ENCODE measurements at regions not wholly inside any gene's neighbourhood (a gene's known extent, or its start where the extent isn't known, plus 50 kb on each side); places are given as distances from the start of the nearest gene placed in this dataset.

DNA sequence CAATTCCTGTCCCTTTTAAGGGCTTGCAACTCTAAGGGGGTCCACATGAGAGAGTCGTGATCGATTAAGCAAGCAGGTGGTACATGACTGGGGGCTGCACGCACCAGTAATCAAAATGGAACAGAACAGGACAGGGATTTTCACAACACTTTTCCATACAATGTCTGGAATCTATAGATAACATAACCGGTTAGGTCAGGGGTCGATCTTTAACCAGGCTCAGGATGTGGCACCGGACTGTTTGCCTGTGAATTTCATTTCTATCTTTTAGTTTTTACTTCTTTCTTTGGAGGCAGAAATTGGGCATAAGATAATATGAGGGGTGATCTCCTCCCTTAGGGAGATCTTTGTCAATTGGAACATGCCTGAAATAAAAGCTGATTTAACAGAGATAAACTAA lies 370.1 kb downstream of the IPMK start:
- DNase-seq (ENCODE audit: low read depth, low spot score) (no peak), ATAC-seq (no peak)
- ChIA-PET CTCF (no interaction called here), POLR2A (no interaction called here)
- in situ Hi-C loops (cut with HindIII; ENCODE audit: low pct_unique_long_range_greater_than_20kb, low sequenced_read_pairs) (no loop called here), intact Hi-C loops (cut with micrococcal nuclease; ENCODE audit: unreplicated experiment) (no loop called here)
- no peak for TF ChIP-seq POLR2AphosphoS5 (IDR thresholded peaks at IDR 0.05; ENCODE audit: low read depth, low read length)
- TF ChIP-seq SIN3A (IDR thresholded peaks at IDR 0.05; ENCODE audit: borderline replicate concordance, insufficient read depth, low read depth, low read length), result no peak
- TF ChIP-seq CTCF (IDR thresholded peaks at IDR 0.05), result no peak
- TF ChIP-seq, protein P1, sequence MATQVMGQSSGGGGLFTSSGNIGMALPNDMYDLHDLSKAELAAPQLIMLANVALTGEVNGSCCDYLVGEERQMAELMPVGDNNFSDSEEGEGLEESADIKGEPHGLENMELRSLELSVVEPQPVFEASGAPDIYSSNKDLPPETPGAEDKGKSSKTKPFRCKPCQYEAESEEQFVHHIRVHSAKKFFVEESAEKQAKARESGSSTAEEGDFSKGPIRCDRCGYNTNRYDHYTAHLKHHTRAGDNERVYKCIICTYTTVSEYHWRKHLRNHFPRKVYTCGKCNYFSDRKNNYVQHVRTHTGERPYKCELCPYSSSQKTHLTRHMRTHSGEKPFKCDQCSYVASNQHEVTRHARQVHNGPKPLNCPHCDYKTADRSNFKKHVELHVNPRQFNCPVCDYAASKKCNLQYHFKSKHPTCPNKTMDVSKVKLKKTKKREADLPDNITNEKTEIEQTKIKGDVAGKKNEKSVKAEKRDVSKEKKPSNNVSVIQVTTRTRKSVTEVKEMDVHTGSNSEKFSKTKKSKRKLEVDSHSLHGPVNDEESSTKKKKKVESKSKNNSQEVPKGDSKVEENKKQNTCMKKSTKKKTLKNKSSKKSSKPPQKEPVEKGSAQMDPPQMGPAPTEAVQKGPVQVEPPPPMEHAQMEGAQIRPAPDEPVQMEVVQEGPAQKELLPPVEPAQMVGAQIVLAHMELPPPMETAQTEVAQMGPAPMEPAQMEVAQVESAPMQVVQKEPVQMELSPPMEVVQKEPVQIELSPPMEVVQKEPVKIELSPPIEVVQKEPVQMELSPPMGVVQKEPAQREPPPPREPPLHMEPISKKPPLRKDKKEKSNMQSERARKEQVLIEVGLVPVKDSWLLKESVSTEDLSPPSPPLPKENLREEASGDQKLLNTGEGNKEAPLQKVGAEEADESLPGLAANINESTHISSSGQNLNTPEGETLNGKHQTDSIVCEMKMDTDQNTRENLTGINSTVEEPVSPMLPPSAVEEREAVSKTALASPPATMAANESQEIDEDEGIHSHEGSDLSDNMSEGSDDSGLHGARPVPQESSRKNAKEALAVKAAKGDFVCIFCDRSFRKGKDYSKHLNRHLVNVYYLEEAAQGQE (IDR thresholded peaks at IDR 0.05; ENCODE audit: insufficient read depth in 1 of 2, low read depth in 2 of 2, low read length in 1 of 2), result no peak
- TF ChIP-seq TCF7L2 (IDR thresholded peaks at IDR 0.05; ENCODE audit: low read depth, low read length), result no peak
- H3K27ac ChIP-seq (ENCODE audit: low read length), result no peak overlapping the region
- H3K9me3 ChIP-seq (ENCODE audit: control insufficient read depth, insufficient read depth, low read depth, low read length), result 0 out of 2 replicates have a peak, but pooled peaks cover 5% of the 10 kb centered on the region
- H3K36me3 ChIP-seq (ENCODE audit: control insufficient read depth, insufficient read depth, low read length), result no peaks in the 10 kb centered on the region
- no peak overlapping the region for H3K4me3 ChIP-seq (ENCODE audit: low read depth in 2 of 2, low read length in 2 of 2)
- no peaks in the 10 kb centered on the region for H3K4me1 ChIP-seq (ENCODE audit: control insufficient read depth, insufficient read depth, low read length)
- no TSS peak for BruUV-seq (replicated peaks)
- H3K27me3 ChIP-seq (ENCODE audit: control insufficient read depth, insufficient read depth, low read length), result no peaks in the 10 kb centered on the region

DNA sequence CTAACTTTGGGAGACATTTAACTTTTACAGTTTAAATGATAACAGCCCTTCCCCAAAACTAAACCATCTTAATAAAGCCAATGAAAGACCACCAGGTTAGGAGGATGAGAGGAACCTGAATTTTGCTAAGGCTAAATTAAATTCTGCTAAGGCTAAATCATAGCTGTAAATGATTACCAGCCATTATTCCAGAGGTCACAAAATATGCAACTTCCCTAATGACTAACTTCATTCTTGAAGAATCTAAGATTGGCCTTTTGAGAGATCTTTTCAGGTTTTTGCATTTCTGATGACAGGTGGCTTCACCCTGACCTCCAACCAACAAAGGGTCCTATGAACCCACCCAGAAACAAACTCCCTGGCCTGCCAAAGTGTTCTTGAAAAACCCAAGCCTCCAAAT lies 373.3 kb downstream of the IPMK start:
- CTCF ChIA-PET, result no interaction called here

More for the DNA sequence above, 373.3 kb downstream of the IPMK start:
- no peak for DNase-seq (ENCODE audit: low read depth, low spot score)
- POLR2A ChIA-PET, result no interaction called here
- BruUV-seq (replicated peaks), result no TSS peak
- Histone ChIP-seq H3K4me1 (ENCODE audit: control insufficient read depth, insufficient read depth, low read length) (no peaks in the 10 kb centered on the region), H3K27me3 (ENCODE audit: control insufficient read depth, insufficient read depth, low read length) (no peaks in the 10 kb centered on the region), H3K36me3 (ENCODE audit: control insufficient read depth, insufficient read depth, low read length) (no peaks in the 10 kb centered on the region), H3K9me3 (ENCODE audit: control insufficient read depth, insufficient read depth, low read depth, low read length) (peaks cover 11% of the 10 kb centered on the region; the same call in 1 of the 2 replicates), H3K4me3 (ENCODE audit: low read depth in 2 of 2, low read length in 2 of 2) (no peak overlapping the region), H3K27ac (ENCODE audit: low read length) (no peak overlapping the region)
- TF ChIP-seq POLR2AphosphoS5 (IDR thresholded peaks at IDR 0.05; ENCODE audit: low read depth, low read length) (no peak), TCF7L2 (IDR thresholded peaks at IDR 0.05; ENCODE audit: low read depth, low read length) (no peak)
- TF ChIP-seq, protein P1 (IDR thresholded peaks at IDR 0.05; ENCODE audit: insufficient read depth in 1 of 2, low read depth in 2 of 2, low read length in 1 of 2), result no peak
- in situ Hi-C loops (cut with HindIII; ENCODE audit: low pct_unique_long_range_greater_than_20kb, low sequenced_read_pairs) (no loop called here), intact Hi-C loops (cut with micrococcal nuclease; ENCODE audit: unreplicated experiment) (no loop called here)
- no peak for ATAC-seq

All from Panc1 (cell line).